GM19328 (cell line): ENCODE measurements at regions not wholly inside any gene's neighbourhood (a gene's known extent, or its start where the extent isn't known, plus 50 kb on each side); places are given as distances from the start of the nearest gene placed in this dataset.
"Not testable (repeated sequence)": the region's sequence is repeated elsewhere in the genome, so short reads cannot be mapped to it uniquely, and the experiment has no call there.

ENCODE experiments used
- ATAC-seq: cut with Tn5 transposase; IDR thresholded peaks from one replicate; pipeline ENCODE4 v1.9.1; 2021; ENCODE audit warnings: mild to moderate bottlenecking, moderate library complexity; ENCODE audit not compliant: unreplicated experiment

GRCh38 chr20:29319725-29320124, 1937.7 kb upstream of the DEFB115 start:
- no peak for ATAC-seq

DNA sequence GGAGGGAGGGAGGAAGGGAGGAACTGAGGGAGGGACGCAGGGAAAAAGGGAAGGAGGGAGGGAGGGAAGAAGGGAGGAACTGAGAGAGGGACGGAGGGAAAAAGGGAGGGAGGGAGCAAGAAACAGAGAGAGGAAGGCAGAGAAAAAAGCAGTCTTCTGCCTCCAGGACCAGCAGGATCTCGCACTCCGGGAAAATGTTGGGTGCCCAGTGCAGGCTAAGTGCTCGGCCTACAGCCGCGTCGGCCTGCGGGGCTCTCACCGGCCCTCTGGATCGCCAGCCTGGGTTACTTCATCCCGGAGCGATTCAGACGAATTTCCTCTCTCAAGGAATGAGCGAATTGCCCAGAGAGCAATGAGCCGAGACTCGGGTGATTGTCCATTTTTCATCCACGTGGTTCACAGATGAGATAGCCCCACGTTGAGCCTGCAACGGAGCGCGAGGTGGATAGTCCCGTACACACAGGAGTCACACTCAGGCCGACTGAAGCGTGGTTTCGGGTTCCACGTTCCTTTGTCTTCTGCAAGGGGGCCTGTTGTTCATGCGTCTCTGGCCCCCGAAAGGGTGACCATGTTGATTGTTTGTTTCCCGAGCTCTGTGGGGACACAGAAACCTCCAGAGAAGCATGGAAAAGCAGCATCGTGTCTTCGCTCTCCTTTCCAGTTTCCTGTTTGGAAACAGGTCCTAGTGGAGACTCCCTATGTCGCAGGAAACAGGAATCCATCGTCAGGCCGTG, 1937.1 kb upstream of the DEFB115 start:
- ATAC-seq = not testable (repeated sequence)

DNA sequence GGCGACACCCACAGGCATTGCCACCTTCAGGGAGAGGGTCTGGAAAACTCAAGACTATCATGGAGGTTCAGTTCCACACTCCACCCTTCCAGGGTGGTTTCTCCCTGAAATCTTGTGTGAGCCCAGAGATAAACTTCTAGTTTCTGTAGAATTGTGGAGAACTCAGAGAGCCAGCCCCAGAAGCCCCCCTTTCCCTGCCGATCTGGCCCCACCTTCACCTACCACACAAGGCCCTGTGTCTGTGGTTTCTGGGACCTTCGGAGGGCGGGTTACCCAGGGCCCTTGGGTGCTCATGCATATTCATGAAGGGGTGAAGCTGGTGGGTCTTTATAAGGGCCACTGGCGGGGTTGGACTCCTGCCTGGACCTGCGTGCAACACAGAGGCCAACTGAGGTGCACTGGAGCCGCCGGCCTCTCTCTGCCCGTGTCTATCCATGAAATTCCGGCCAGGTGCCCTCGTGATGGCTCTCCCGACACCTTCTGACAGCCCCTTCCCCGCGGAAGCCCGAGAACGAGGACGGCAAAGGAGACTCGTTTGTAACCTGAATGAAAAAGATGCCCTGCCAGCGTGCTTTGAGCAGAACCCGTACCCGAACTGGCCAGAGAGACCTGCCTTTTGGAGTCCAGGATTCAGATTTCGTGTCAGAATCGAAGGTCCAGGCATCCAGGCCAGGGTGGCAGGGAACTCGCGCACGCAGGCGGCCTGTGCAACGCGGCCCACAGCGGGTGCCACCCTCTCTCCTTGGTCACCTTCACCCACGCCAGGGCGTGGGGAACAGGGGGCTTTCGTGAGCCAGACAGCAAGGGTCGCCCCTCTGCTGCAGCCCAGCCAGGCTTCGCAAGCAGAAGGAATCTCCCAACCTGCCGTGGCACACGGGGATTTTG, 1933.6 kb upstream of the DEFB115 start:
- not testable (repeated sequence) for ATAC-seq

GRCh38 chr20:29324516-29325303, 1932.8 kb upstream of the DEFB115 start:
- not testable (repeated sequence) for ATAC-seq

DNA sequence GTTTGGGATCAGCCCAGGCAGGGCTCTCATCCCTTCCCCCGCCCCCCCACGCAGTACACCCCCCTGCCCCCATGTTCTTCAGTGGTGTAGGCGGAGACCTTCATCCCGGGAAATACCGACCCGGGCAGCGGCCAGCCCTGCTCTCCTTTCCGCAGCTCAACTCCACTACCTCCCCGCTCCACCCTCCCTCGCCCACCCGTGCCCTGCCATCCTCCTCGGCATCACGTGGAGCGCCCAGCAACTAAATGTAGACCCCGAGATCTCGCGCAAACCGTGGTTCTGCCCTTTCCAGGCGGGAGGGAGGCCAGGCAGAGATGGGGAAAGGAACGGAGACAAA, 1932.2 kb upstream of the DEFB115 start:
- ATAC-seq = no peak

GRCh38 chr20:29325781-29326180, 1931.7 kb upstream of the DEFB115 start:
- not testable (repeated sequence) for ATAC-seq

DNA sequence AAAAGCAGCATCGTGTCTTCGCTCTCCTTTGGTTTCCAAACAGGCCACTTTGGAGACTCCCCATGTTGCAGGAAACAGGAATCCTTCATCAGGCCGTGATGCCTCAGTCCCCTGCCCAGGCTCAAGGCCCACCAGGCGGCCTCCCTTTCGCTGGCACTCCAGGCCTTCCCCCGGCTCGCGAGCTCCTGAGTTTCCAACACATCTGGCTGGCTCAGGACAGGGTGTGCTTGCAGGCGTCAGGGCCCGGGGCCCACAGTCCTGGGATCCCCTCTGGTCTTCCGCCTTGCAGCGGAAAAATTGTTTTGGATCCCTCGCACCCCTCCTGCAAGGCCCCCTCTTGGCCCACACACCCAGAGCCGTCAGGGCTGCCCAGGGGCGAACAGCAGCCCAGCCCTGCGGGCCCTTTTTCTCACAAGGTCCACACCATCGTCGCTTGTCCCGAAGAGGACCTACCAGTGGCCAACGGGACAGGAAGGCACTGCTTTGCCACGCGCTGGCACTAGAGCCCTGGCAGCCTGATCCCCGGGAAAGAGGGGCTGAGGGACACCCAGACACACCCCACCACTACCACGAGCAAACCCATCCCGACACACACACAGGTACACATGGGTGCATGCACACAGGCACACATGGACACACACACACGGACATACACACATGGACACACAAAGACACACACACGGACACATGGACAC, 1930.9 kb upstream of the DEFB115 start:
- ATAC-seq = no peak

DNA sequence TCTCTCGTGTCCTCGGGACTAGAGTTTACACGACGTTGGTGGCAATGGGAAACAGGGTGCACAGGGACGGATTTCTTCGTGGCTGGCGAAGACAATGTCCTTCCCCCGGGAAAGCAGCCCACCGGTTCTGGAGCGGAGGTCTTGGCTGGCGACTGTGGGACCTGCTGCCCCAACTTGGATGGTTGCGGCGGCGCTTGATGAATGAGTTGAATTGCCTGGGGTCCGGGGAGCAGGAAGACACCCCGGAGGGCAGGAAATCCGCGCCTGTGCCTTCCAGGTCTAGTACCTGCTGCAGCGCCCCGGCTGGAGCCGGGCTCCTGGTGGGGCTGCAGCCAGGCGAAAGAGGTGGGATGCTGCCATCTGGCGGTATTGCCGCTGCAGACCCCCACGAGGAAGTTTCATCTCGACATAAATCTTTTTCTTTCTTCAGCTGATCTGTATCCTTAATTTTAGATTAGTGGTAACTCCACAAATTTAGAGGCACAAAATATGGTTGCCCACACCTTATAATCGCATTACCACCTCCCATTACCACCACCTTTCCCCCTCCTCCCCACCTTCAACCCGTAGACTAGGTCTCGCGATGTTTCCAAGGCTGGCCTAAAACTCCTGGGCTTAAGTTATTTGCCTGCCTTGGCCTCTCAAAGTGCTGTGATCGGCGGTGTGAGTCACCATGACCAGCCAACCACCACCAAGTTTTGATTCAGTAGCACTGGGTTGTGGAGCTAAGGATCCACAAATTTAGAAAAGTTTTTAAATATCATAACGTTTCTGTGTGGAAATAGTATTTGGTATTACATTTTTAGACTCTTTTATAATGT, 1929.7 kb upstream of the DEFB115 start:
- not testable (repeated sequence) for ATAC-seq

- not testable (repeated sequence) for ATAC-seq
Measured at GRCh38 chr20:29330429-29331115, 1926.9 kb upstream of the DEFB115 start.

GRCh38 chr20:29349836-29350235, 1907.6 kb upstream of the DEFB115 start:
- ATAC-seq = no peak

DNA sequence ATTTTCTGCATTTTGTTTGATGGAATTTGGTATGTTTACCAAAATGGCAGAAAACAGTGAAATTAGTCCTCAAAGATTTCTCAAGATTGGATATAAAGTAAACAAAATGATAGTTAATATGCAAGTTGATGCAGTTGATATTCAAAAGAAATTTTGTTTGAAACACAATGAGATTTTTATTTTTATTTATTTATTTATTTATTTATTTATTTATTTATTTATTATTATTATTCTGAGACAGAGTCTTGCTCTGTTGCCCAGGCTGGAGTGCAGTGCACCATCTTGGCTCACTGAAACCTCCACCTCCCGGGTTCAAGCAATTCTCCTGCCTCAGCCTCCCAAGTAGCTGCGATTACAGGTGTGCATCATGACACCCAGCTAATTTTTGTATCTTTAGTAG, 1881.5 kb upstream of the DEFB115 start:
- not testable (repeated sequence) for ATAC-seq

DNA sequence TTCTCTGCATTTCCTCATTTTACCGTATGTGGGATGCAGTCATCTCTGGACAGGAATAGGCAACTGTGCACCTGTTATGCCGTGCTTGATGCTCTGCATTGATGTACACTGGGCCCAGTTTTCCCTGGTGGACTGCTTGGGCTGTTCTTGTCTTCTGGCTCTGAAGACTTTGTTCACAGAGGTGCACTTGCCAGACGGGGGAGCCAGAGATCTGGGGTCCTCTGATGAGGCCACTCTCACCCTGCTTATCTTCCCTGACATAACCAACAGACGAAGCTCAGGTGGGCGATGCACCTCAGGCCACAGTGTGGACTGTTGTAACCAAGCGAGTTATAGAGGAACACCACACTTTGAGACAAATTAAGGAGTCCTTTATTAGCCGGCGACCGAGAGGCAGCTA, 1864.6 kb upstream of the DEFB115 start:
- ATAC-seq = not testable (repeated sequence)

DNA sequence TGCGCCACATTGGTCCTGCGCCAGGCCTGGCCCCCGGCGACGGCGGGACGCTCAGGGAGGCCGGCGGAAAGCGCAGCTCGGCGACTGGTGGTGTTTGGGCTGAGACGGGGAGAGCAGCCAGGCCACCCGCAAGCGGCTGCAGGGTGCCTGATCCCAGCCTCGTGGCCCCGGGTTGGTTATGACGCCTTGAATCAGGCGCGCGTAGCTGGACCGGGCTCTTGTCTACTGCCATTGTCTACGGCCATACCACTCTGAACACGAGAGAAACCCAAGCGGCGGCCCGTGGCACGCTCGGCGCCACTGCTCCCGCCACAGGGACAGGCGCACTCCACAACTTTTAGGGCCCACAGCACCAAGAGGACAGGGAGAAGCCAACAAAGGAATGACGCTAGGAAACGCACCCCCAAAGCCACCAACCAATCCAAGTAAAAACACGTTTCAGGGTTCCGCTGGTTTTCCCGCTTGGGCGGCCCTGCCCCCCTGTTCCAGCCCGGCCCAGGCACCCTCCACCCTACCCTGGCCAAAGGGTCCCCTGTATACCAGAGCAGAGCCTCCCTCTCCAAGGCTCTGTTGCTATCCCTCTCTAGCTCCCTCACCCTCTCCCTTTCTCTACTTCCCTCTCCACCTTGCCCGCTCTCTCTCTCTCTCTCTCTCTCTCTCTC, 1849.3 kb upstream of the DEFB115 start:
- no peak for ATAC-seq

DNA sequence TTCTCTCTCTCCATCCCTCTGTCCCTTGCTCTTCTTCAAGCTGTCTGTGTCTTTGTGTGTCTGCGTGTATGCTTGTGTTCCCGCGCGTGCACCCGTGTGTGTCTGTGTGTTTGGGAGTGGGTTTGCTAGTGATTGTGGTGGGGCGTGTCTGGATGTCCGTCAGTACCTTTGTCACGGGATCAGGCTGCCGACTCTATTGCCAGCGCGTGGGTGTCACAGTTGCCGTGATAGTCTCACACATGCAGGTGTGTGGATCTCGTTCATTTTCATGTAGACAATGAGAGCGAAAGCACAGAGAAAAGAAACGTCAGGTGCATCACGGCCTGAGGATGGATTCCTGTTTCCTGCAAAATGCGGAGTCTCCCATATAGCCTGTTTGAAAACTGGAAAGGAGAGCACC, 1848.8 kb upstream of the DEFB115 start:
- not testable (repeated sequence) for ATAC-seq

GRCh38 chr20:29409160-29409689, 1848.2 kb upstream of the DEFB115 start:
- not testable (repeated sequence) for ATAC-seq

DNA sequence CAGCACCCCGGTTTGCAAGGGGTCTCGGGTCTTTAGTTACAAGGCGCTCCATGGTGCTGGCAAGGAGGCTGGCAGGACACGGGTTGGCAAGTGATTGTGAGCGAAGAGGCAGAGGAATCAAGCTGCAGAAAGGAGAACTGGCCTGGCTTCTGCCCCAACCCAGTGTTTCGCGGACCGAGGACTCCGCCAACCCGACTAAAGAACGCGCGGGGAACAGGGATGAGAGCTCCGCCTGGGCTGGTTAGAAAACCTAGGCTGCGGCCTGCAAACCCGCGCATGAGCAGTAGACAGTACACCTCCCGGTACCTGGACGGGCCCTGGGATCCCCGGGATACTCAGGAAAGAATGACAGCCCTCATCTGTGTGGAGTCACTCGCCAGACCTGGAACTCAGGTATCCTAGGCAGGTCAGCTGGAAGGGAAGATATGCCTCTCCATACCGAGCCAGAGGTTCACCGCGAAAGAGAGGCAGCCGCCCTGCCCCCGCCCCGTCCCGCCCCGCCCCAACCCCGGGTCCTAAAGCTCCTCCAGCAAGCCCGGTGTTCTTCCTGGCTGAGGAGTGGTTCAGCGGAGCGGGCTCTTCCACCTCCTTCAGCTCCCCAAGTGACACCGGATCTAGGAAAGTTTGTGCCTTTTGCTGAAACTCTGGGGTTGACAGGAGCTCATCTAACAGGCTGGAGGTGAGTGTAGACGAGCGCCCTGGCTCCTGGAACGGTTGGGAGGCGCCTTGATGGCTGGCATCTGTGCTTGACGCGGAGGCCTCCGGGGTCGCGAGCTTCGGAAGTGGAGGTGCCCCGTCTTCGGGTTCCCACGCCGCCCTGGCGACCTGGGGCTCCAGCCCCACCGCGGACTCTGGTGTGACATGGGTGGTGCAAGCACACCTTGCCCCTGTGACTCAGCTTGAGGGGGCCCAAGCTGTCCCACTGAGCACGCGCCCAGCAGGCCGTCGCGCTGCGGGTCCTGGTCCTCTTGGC, 1847.3 kb upstream of the DEFB115 start:
- no peak for ATAC-seq

GRCh38 chr20:29410806-29411457, 1846.5 kb upstream of the DEFB115 start:
- no peak for ATAC-seq
